HG02763 (cell line): ENCODE measurements at regions not wholly inside any gene's neighbourhood (a gene's known extent, or its start where the extent isn't known, plus 50 kb on each side); places are given as distances from the start of the nearest gene placed in this dataset.
"Not testable (repeated sequence)": the region's sequence is repeated elsewhere in the genome, so short reads cannot be mapped to it uniquely, and the experiment has no call there.

Experiments
- ATAC-seq: cut with Tn5 transposase; IDR thresholded peaks from one replicate; pipeline ENCODE4 v1.9.1; 2021; ENCODE audit warnings: mild to moderate bottlenecking, moderate library complexity; ENCODE audit not compliant: unreplicated experiment

DNA sequence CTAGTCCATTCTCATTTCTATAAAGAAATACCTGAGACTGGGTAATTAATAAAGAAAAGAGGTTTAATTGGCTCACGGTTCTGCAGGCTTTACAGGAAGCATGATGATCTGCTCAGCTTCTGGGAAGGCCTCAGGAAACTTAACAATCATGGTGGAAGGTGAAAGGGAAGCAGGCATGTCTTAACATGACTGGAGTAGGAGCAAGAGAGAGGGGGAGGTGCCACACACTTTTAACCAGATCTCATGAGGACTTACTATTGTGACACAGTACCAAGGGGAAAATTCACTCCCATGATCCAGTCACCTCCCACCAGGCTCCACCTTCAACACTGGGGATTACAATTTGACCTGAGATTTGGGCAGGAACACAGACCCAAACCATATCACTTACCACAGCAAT lies 310.1 kb downstream of the SH3GL2 start:
- not testable (repeated sequence) for ATAC-seq

DNA sequence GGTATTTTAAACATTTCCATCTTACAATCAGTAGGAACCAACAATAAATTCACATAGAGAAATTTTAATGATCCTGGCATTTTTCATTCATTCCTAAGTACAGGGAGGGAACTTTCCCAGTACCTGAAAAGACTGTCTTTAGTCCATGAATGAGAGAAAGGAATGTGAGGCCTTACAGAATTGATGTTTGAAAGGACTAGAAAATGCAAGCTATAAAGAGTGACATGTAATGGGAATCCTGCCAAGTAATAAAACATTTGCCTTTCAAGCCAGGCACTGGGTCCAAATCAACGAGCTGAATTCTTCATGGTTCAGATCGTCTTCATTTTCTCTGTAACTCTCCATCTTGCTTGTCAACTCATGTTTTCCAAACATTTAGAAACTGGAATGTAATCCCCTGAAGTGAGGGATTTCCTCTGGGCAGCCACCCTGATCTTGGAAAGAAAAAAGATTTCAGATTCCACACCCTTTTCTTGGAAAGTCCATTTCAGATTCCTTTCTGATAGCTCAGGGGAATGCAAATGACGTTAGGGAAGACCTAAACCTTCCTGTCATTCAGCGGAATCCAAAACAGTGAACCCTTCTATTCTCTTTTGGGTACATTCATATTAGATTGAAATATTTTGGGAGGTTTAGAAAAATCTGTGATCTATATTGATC lies 315.8 kb downstream of the SH3GL2 start:
- no peak for ATAC-seq

DNA sequence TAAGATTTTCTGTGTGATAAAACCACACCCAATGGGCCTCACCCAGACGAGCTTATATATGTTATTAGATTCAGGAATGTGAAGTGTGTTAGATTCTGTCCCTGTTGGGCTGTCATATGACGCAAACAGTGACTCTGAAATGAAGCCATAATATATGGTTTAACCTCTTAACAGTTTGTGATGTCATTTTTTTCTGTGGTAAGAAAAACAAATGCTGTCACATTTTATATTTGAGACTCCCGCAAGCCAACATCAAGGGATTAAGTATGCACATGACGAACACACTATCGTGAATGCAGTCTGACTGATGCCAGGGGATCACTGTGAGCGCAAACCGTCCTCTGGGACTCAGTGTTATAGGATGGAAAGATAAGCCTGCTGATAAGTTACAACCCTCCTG lies 321.7 kb downstream of the SH3GL2 start:
- ATAC-seq: no peak

DNA sequence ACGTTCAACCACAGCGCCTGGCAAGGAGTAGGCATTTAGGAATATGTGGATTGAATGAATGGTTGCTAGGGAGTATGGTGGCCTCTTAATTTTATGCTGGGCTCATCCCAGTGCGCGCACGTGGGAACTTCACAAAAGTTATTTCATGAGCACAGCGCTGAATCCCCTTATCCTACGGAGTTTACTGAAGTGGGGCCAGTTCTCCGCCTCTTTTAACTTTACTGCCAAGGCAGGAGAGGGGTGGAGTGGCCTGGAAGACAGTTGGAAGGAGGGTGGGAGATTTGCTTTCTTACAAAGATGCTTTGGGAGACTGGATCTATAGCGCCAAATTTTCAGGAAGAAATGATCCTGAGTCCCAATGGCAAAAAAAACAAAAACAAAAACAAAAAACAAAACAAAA lies 326.5 kb downstream of the SH3GL2 start:
- ATAC-seq: no peak

DNA sequence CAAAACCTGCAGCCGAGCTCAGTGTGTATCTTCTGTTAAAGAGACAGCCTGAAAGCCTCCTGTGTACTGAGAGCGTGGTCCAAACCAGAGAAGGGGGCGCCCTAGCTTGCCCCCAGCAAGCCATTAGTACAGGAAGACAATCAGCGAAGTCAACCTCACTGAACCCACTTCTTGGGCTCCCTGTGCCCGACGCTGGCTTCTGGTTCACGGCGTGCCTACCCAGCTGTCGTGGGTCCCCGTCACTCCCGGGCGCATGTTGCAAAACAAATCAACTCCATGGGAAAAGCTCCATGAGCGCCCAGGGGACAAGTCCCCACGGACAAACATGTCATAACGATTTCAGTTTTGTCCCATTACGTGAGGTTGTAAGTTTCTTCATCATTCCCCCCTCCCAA lies 326.9 kb downstream of the SH3GL2 start:
- ATAC-seq: no peak

DNA sequence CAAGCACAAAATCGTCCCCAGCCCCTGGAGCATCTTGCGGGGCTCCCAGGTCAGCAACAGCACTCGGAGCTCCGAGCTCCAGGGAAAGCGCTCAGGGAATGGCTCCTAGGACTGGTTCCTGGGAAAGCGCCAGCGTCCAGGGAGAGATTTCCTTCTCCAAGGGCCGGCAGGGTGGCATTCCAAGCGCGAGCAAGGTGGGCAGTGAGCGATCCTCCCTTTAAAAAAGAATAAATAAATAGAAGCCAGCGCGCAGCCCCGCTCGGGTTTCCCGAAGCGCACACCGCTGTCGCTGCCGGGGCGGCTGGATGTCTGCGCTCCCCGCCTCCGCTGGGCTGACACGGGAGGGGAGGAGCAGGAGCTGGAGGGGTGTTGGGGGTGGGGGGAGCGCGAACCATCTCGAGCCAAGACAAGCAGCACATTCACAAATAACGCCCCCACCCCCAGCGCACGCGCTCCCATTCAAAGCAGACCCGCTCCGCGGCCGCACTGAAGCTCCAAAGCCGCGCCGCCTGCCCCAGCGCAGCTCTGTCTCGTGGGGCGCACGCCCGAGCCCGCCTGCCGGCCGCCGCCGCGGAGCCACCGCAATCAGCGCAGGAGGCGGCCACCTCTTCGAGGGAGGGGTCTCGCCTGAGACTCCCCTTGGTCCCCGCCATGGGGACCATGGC lies 327.4 kb downstream of the SH3GL2 start:
- no peak for ATAC-seq

DNA sequence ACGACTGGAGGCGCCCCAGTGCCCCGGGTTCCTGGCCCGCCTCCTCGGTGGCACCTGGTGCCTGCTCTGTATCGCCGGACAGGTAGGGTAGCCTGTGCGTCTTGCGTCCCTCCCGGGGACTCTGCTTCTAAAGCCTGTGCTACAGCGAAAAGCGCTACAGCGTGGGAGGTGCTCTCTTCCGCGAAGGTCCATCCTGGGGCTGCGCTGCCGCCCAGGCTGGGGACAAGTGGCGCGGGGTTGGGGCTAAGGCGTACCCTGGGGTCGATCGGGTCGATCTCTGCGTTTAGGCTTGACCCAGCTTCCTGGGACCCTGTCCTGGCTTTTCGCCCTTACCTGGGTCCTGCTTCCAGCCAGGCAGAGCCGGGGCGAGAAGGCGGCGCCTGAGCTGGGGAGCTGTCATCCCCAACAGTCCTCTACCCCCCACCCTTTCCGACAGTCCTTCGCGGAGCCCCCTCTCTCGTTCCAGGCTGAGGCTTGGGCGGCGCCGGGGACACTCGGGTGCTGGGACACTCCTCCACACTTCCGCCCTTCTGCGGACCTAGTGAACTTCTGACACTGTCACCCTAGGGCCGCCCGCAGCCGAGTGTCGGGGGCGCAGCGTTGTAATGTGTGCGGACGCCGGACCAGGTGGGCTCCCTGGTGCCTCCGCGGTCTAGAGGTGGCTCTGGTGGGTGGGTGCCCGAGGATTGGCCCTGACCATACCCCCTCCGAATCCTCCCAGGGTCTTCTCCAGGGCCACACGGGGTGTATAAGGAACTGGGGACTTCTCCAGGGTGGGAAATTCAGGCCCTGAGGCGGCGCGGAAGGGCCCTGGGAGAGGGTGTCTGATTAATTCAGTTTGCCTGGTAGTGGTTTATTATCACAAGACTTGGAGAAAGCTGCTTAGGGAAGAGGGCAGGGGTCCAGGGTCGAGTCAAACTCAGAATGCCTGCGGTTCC lies 328.2 kb downstream of the SH3GL2 start:
- no peak for ATAC-seq

DNA sequence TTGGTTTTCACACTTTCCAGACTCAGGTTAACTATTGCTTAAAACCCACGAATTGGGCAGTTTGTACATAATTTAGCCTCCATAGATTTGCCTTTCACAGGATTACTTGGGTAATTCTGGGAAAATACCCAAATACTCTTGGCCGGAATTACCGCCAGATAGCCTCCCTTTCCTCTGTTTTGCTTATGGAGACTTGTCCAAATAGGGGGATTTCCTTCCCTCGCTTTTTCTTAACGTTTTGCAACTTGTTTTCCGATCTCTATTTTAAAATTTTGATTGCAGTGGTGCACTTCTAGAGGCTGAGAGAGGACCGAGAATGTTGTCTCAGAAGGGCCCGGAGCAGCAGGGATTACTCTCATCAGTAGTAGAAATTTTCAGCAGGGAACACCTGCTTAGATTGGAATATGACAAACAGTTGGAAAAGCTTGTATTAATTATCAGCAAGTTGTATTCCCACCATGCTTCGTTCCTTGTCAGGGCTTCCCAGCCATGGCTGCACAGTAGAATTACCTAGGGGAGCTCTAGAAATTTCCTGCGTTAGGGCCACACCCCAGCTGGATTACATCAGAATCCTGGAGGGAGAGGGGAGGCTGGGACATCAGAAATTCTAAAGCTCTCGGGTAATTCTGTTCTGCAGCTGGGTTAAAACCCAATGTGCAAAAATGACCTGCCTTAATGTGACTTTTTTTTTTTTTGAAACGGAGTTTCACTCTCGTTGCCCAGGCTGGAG lies 329.1 kb downstream of the SH3GL2 start:
- no peak for ATAC-seq

DNA sequence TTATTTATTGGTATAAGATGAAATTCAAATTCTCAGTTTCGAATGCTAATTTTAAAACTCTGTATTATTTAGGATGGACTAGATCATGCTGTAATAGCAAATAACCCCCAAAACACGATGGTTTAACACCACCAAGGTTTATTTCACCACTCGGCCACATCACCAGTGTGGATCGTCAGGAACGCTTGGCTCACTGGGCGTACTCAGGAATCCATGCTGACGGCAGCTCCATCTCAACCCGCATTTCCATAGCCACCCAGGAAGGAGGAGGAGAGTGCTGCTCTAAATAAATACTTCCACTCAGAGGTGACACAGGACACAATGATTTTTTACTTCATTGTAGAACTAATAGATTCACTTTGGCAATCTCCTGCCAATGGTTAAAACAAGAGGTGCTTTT lies 347.4 kb downstream of the SH3GL2 start:
- no peak for ATAC-seq

DNA sequence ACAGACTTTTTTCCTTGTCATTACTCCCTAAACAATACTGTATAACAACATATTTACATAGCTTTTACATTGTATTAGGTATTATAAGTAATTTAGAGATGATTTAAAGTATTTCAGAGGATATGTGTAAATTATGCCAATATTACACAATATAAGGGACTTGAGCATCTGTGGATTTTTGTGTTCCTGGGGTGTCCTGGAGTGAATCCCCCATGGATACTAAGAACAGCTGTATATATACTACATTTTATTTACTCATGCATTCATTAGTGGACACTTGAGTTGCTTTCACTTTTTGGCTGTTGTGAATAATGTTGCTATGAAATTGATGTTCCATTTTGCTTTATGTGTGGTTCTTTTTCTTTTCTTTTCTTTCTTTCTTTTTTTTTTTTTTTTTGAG lies 348.8 kb downstream of the SH3GL2 start:
- ATAC-seq: no peak

DNA sequence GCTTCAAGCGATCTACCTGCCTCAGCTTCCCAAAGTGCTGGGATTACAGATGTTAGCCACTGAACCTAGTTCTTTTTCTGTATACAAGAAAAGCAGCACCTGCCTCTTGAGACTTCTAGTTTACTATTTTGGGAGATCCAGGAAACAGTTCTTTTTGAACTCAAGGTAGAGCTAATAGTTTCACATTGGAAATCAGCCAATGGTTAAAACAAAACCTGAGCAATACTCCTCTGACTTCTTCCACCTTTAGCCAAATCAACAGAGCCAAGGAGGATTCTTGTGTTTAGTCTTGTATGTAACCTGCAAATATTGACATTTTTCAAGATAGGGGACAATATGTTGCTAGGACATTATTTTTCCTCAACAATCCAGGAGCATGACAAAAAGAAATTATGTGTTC lies 349.4 kb downstream of the SH3GL2 start:
- peak; percentile 63 for ATAC-seq

DNA sequence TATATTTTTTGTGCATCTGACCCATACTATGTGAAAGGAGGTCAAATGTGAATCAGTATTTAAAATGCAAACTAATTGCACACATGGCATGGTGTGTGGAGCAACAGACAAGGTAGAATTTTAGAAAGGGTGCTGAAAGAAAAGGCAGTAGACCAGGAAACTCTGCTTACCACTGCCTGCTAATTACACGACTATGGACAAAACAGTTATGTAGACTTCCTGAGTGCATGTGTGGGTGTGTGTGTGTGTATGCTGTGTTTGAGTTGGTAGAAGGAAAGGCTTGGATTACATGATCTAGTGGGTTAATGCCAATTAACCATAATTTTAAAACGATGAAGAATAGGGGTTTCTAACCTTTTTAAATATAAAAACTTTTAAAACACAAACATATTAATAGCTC lies 349.9 kb downstream of the SH3GL2 start:
- ATAC-seq: no peak

DNA sequence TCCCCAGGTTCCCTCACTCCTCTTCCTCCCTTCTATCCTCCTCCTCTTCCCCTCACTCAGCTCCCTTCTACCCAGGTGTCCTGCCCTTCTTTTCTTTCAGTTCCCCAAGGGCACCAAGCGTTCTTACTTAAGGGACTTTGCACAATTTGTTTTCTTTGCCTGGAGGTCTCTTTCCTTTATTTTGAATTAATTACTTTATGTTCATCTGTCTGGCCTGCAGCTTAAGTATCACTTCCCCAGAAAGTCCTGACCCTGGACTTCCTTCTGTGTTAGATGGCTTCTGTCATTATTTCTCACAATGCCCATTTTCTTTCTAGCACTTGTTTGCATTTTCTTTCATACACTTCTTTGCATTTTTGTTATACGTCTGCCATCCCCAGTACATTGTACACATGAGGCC lies 350.6 kb downstream of the SH3GL2 start:
- ATAC-seq: no peak

DNA sequence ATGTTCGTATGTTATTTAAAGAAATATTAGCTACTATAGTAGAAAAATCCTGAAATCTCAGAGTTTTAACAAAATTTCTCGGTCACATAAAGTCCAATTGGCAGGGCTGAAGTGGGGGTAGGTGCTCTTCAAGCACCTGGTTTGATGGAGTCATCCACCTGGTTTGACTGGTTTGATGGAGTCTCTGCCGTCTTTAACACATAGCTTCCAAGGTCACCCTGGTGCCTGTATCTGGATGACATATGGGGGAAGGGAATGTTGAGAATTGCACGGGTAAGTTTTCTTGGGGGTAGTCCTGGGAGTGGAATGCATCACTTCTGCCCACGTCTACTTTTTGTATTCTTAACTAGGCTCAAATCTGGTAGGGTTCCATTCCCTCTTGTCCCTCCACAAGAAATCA lies 351.2 kb downstream of the SH3GL2 start:
- no peak for ATAC-seq

DNA sequence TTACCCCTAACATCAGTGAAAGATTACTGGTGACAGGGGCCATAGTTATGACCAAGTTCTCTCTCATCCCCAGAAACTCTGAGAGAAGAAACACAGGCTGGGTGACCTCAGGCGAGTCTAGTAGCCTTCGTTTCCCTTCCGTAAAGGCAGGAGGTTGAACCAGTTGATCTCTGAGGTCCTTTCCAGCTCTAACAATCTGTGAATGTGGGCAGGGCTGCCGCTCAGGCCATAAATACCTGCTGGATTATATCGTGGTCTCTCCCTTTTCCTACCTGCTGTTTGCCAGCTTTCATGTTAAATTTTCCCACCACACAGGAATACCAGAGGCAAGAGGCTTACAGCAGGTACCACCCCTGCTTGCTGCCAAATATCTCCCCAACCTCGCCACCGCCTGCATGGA lies 357.5 kb downstream of the SH3GL2 start:
- no peak for ATAC-seq

DNA sequence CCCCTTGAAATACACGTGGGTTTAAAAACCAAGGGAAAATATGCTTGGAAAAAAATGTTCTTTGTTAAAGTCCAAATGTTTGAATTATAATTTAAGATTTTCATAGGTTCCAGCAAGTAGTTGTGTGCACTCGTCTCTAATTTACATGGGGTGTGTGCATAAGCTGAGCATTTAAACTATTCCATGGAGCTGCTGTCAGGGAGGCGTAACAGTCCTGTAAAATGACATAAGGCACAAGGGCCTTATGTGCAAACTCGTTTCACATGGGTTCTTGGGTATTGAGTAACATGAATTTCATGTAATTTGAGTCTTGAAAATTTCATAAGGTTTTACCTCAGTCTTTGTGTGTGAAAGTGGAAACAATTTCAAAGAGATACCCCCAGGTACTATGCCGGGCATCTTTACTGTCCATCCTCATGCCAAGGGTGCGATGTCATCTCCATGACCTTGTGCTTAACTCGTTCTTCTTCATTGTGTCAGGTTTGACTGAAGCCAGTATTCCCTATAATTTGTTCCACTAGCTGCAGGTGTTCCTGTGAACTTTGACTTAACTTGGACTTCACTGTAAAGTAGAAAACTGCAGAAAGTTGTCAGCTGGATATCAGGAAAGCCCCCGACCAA lies 359.3 kb downstream of the SH3GL2 start:
- ATAC-seq: no peak

DNA sequence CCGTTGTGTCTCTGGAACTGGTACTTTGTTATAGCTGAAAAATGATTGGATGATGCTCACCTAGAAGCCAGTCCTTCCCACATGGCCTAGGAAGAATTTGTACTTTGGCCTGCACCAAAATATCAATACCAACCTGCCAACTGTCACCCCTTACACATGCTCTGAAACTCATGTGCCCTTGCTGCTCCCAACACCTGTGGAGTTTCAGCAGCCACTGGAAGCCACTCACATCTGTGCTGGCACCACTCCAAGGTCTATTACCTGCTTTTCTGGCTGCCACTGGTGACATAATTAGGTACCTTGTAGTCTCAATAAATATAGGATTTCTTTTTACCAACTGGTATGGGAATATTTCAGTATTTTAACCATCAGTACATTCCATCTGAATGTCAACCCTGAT lies 363.6 kb downstream of the SH3GL2 start:
- no peak for ATAC-seq

DNA sequence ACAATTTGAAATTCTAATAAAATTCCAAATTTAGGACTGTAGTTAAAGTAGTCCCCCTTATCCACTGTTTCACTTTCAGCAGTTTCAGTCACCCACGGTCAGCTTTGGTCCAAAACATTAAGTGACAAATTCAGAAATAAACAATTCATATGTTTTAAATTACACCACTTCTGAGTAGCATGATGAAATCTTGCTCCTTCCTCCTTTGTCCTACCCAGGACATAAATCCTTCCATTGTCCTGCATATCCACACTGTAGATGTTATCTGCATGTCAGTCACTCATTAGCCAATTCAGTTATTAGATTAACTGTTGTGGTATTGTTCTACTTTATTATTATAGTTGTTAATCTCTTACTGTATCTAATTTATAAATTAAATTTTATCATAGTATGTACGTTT lies 376.5 kb downstream of the SH3GL2 start:
- no peak for ATAC-seq

DNA sequence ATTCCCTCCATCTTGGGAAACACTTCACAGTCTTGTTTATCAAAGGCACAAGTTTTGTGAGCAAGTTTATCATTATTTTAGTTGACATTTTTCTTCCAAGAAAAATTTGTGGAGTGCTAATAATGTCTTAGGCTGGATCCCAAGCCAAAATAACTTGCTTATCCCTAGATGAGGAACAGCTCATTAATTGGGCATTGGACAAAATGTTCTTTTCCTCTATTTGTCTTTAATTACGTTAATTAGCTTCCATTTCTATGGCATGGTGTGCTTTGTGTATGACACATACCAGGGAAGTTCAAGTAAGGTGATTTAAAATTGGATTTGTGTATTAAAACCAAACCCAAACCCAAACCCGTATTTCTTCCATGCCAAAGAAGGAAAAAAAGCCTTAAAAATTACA lies 379.5 kb downstream of the SH3GL2 start:
- no peak for ATAC-seq

DNA sequence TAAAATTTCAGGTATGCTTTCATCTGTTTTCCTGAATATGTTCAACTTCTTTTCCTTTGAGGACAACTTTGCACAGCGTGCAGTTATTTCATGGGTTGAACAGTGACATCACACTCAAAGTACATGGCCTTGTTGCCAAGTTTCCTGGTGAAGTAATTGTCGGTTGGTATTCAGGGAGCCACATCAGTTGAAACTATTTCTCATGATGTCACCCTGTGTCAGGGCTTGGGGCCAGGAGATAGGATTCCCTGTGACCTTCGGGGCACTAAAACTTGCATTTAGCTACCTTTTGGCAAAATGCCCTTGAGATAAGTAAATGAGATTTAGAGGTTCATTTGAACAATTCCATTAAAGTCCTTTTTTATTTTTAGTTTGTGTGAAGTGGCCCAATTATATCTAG lies 383.9 kb downstream of the SH3GL2 start:
- ATAC-seq: no peak

DNA sequence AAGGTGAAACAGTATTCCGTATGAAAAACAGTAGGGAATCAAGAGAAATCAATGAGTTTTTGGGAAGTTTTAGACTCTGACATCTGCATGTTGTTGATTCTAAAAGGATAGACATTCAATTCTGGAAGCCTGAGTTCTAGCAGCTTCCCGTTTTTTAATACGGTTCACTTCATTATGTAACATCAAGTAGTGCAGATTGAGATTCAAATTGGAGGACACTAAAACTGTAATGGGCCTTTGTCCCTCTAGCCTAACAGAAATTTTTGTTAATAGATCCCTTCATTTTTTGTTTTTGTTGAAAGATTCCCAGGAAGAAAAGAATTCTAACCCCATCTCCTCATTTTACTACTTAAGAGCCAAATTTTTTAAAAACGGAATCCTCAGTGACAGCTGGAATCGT lies 384.6 kb downstream of the SH3GL2 start:
- ATAC-seq: no peak
